Mesodermal cell (in vitro differentiated cells): ENCODE measurements at regions not wholly inside any gene's neighbourhood (a gene's known extent, or its start where the extent isn't known, plus 50 kb on each side); places are given as distances from the start of the nearest gene placed in this dataset.
"Not testable (repeated sequence)": the region's sequence is repeated elsewhere in the genome, so short reads cannot be mapped to it uniquely, and the experiment has no call there.

ENCODE experiments used
- H3K27ac ChIP-seq: 2 replicates; pipeline ENCODE4 v1.7.0; 2013; ENCODE audit warnings: mild to moderate bottlenecking, low read depth, low read length, moderate library complexity; ENCODE audit not compliant: severe bottlenecking
- H3K36me3 ChIP-seq: 2 replicates; pipeline ENCODE4 v1.7.1; 2013; ENCODE audit warnings: mild to moderate bottlenecking, low read length, moderate library complexity; ENCODE audit not compliant: control insufficient read depth, insufficient read depth
- H3K4me1 ChIP-seq: one replicate; pipeline ENCODE4 v1.7.1; 2013; ENCODE audit warnings: mild to moderate bottlenecking, low read length; ENCODE audit not compliant: insufficient read depth, control insufficient read depth, poor library complexity, severe bottlenecking
- H3K4me3 ChIP-seq: 2 replicates; pipeline ENCODE4 v1.7.0; 2013; ENCODE audit warnings: low read length, control low read depth, mild to moderate bottlenecking; ENCODE audit not compliant: insufficient read depth, poor library complexity, severe bottlenecking; ENCODE audit errors: extremely low read depth
- H3K9me3 ChIP-seq: 2 replicates; pipeline ENCODE4 v1.7.1; 2013; ENCODE audit warnings: mild to moderate bottlenecking, low read length, moderate library complexity; ENCODE audit not compliant: control insufficient read depth
- WGBS, 2 experiments: methylation state at CpG; one replicate each; pipeline ENCODE4 v1.1.5; 2013; ENCODE audit warnings: missing lambda C conversion rate in 2 of 2; ENCODE audit not compliant: insufficient coverage in 2 of 2; 5-methylcytosine and 5-hydroxymethylcytosine counted together

- Histone ChIP-seq H3K4me3 (no peak overlapping the region), H3K4me1 (no peaks in the 10 kb centered on the region), H3K9me3 (peaks cover 47% of the 10 kb centered on the region), H3K36me3 (no peaks in the 10 kb centered on the region), H3K27ac (no peak overlapping the region)
- WGBS, 2 experiments, result 90 to 92% methylated on average over 41 to 43 of the region's 43 CpGs
These were observed 246.3 kb downstream of the GOLGA6L6 start for GRCh38 chr15:20295238-20295811.

GRCh38 chr15:20294651-20295237 is 246.9 kb downstream of the GOLGA6L6 start:
- Histone ChIP-seq H3K4me1 (no peaks in the 10 kb centered on the region), H3K9me3 (peaks cover 52% of the 10 kb centered on the region), H3K4me3 (no peak overlapping the region), H3K27ac (no peak overlapping the region), H3K36me3 (no peaks in the 10 kb centered on the region)
- WGBS, 2 experiments, result 91 to 92% methylated on average over 75 to 80 of the region's 80 CpGs

DNA sequence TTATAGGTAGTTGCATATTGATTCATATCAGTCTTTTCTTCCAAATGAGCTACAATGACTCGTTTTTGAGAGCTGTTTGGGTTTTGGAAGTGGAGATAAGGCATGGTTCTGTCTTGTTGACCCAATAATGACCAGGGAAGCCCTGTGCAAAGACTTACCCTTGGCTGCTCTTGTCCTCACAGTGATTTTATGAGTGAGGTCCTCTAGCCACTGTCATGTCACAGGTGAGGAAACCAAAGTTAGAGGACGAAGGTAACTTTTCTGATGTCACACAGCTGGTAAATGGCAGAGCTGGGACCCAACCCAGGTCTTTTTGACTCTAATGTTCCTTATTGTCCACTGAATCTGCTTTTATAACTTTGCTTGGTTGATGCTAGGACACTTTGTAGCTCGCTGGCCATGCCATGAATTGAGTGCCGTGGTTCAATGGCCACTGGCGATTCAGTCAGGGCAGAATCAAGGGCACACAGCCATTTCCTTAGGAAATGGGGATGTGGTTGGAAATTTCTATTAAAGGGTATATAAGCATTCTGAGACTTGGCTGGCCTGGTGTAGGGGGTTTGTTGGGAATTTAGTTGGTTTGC is 249.1 kb downstream of the GOLGA6L6 start:
- not testable (repeated sequence) for H3K36me3 ChIP-seq, H3K27ac ChIP-seq, H3K4me1 ChIP-seq, H3K4me3 ChIP-seq
- 42 to 57% methylated on average over 5 of the region's 5 CpGs for WGBS, 2 experiments
- peaks cover 61% of the 10 kb centered on the region for H3K9me3 ChIP-seq

DNA sequence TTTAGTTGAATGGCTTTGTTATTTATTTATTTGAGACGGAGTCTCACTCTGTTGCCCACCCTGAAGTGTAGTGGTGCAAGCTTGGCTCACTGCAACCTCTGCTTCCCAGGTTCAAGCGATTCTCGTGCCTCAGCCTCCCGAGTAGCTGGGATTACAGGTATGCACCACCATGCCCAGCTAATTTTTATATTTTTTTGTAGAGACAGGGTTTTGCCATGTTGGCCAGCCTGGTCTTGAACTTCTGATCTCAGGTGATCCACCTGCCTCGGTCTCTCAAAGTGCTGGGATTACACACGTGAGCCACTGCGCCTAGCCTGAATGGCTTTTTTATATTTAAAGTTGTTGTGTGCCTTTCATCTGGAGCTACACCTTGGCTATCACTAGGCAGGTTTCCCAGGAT is 250.0 kb downstream of the GOLGA6L6 start:
- H3K4me1 ChIP-seq, H3K4me3 ChIP-seq, H3K27ac ChIP-seq, H3K36me3 ChIP-seq: not testable (repeated sequence)
- peaks cover 56% of the 10 kb centered on the region for H3K9me3 ChIP-seq
- WGBS, 2 experiments, result 65 to 70% methylated on average over 5 of the region's 7 CpGs

- H3K27ac ChIP-seq, H3K4me3 ChIP-seq, H3K36me3 ChIP-seq, H3K4me1 ChIP-seq: not testable (repeated sequence)
- peaks cover 65% of the 10 kb centered on the region for H3K9me3 ChIP-seq
- 76 to 81% methylated on average over 8 to 9 of the region's 11 CpGs for WGBS, 2 experiments
These were observed 251.0 kb downstream of the GOLGA6L6 start for GRCh38 chr15:20290606-20291005.

- not testable (repeated sequence) for H3K27ac ChIP-seq, H3K4me3 ChIP-seq, H3K36me3 ChIP-seq, H3K4me1 ChIP-seq
- WGBS, 2 experiments, result 38 to 42% methylated on average over 2 to 3 of the region's 4 CpGs
- peaks cover 67% of the 10 kb centered on the region for H3K9me3 ChIP-seq
These were observed 252.0 kb downstream of the GOLGA6L6 start for GRCh38 chr15:20289538-20290103.

DNA sequence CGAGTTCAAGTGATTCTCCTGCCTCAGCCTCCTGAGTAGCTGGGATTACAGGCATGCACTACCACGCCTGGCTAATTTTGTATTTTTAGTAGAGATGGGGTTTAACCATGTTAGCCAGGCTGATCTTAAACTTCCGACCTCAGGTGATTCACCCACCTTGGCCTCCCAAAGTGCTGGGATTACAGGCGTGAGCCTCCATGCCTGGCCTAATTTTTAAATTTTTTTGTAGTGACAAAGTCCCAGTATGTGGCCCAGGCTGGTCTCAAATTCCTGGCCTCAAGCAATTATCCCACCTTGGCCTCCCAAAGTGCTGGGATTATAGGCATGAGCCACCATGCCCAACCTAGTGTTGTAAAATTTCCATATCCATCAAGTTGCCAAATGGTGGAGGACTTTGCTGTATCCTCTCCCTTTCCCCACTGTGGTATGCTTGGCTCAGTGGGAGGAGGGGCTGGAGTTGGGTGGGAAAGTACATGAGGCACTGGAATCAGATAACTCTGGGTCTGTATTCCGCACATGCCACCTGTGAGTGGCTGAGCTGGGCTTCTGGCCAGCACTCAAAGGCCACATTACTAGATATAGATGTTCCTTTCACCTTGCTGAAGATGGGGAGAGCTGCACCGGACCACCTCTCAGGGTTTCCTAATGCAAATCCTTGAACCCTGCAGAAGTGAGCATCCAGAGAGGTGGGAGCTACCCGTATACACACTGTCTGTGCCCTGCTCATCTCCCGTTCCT is 252.6 kb downstream of the GOLGA6L6 start:
- not testable (repeated sequence) for H3K4me1 ChIP-seq, H3K4me3 ChIP-seq, H3K27ac ChIP-seq, H3K36me3 ChIP-seq
- 73 to 78% methylated on average over 7 to 8 of the region's 8 CpGs for whole genome bisulfite sequencing, 2 experiments
- peaks cover 66% of the 10 kb centered on the region for H3K9me3 ChIP-seq

GRCh38 chr15:20286559-20286958 is 255.0 kb downstream of the GOLGA6L6 start:
- not testable (repeated sequence) for H3K27ac ChIP-seq, H3K36me3 ChIP-seq, H3K4me3 ChIP-seq, H3K4me1 ChIP-seq
- H3K9me3 ChIP-seq, result peaks cover 67% of the 10 kb centered on the region
- WGBS, 2 experiments, result no CpG with 5 or more reads among the region's 2 CpGs

DNA sequence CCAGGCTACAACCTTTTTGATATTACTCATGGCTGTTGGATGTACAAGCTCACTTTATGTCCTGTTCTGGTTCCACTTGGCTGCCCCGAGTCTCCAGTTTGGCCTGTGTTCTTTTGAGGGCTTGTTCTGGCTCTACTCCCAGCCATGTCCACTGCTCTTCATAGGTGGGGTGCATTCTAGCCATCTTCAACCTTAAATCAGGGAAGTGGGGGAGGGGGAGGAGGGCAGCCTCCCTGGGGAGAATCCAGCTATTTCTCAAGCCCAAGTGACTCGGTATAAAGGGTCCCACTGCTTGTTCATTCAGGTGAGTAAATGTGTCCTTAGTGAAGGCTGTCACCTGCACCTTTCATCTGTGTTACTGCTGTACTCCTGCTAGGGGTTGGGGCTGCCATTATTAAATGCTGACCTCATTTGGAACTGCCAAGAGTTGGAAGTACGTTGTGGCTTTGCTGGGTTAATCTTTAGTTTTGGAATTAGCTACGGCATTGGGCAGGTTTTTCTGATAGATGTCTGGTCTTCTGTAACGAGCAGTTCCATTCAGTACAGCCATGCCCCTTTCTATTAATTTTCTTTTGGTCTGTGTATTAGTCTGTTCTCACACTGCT is 255.8 kb downstream of the GOLGA6L6 start:
- H3K4me3 ChIP-seq, H3K4me1 ChIP-seq, H3K27ac ChIP-seq, H3K36me3 ChIP-seq: not testable (repeated sequence)
- WGBS, 2 experiments, result 47 to 68% methylated on average over 3 to 4 of the region's 5 CpGs
- H3K9me3 ChIP-seq, result peaks cover 74% of the 10 kb centered on the region

DNA sequence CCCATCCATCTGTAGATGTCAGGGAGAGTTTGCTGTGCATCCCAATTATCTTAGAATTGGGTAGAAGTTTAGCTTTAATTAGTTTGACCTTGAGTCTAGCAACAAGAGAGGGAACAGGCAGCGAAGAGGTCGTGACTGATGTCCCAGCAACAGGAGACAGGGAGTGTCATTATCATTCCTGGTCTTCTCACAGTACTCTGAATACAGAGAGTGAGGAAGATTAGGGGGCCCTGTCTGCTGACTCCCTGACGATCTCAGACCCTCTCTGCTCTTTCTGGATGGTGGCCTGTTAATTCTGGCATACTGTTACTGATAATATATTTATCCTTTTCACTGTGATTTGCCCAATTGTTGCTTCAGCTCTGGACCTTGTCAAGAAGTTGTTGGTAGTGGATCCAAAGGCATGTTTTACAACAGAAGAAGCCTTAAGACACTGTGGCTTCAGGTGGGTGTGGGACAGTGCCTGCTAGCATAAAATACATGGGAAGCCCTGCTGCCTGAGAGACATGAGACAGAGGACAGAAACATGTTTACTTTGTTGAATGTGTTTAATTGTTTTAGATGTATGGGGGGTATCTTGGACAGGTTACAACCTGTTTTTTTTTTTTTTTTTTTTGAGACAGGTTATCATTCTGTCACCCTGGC is 256.6 kb downstream of the GOLGA6L6 start:
- 28 to 49% methylated on average over 2 to 3 of the region's 3 CpGs for WGBS, 2 experiments
- H3K4me1 ChIP-seq, H3K36me3 ChIP-seq, H3K27ac ChIP-seq, H3K4me3 ChIP-seq: not testable (repeated sequence)
- peaks cover 76% of the 10 kb centered on the region for H3K9me3 ChIP-seq
